ENCODE measurements at regions not wholly inside any gene's neighbourhood (a gene's known extent, or its start where the extent isn't known, plus 50 kb on each side); places are given as distances from the start of the nearest gene placed in this dataset.

DNA sequence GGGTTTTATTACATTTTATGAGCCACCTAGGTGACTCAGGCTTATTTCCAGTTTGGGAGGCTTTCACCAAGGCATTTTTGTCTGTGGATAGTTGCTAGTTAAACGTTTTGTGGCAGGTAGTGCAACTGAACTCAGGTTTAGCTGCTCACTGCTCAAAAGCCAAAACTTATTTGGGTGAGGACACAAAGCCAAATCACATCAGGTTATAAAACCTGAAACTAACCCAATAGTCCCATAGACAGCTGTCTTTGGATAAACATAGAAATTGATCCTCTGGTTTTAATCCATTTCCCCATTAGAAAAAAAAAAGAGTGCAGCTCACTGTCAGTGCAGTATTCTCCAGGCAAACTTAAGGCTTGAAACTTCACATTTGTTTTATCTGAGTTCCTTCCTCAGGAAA lies 362.6 kb upstream of the TFPI start:
- TF ChIP-seq, protein P1, sequence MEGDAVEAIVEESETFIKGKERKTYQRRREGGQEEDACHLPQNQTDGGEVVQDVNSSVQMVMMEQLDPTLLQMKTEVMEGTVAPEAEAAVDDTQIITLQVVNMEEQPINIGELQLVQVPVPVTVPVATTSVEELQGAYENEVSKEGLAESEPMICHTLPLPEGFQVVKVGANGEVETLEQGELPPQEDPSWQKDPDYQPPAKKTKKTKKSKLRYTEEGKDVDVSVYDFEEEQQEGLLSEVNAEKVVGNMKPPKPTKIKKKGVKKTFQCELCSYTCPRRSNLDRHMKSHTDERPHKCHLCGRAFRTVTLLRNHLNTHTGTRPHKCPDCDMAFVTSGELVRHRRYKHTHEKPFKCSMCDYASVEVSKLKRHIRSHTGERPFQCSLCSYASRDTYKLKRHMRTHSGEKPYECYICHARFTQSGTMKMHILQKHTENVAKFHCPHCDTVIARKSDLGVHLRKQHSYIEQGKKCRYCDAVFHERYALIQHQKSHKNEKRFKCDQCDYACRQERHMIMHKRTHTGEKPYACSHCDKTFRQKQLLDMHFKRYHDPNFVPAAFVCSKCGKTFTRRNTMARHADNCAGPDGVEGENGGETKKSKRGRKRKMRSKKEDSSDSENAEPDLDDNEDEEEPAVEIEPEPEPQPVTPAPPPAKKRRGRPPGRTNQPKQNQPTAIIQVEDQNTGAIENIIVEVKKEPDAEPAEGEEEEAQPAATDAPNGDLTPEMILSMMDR (IDR thresholded peaks at IDR 0.05 in 4 of 5, conservative IDR thresholded peaks at IDR 0.05 in 1 of 5) = no peak
- TF ChIP-seq POLR2A (IDR thresholded peaks at IDR 0.05) = no peak

Measured in gastrocnemius medialis (tissue), 4 donors.